ENCODE measurements at regions not wholly inside any gene's neighbourhood (a gene's known extent, or its start where the extent isn't known, plus 50 kb on each side); places are given as distances from the start of the nearest gene placed in this dataset.

GRCh38 chr4:38509551-38509950 is 154.4 kb upstream of the KLF3 start:
- no peak overlapping the region for H3K4me3 ChIP-seq (ENCODE audit: low read depth, low read length)
- TF ChIP-seq CTCF (IDR thresholded peaks at IDR 0.05; ENCODE audit: low read depth, low read length): no peak
- no peaks in the 10 kb centered on the region for H3K36me3 ChIP-seq
- H3K27me3 ChIP-seq: no peaks in the 10 kb centered on the region
- H3K4me1 ChIP-seq: no peaks in the 10 kb centered on the region
- no peaks in the 10 kb centered on the region for H3K9me3 ChIP-seq
- no peak for DNase-seq

GRCh38 chr4:38510201-38510600 is 153.8 kb upstream of the KLF3 start:
- Histone ChIP-seq H3K4me1 (no peaks in the 10 kb centered on the region), H3K4me3 (ENCODE audit: low read depth, low read length) (no peak overlapping the region), H3K9me3 (no peaks in the 10 kb centered on the region), H3K36me3 (no peaks in the 10 kb centered on the region), H3K27me3 (no peaks in the 10 kb centered on the region)
- no peak for TF ChIP-seq CTCF (IDR thresholded peaks at IDR 0.05; ENCODE audit: low read depth, low read length)
- DNase-seq: no peak

GRCh38 chr4:38511702-38512101 is 152.3 kb upstream of the KLF3 start:
- Histone ChIP-seq H3K27me3 (no peaks in the 10 kb centered on the region), H3K9me3 (no peaks in the 10 kb centered on the region), H3K36me3 (no peaks in the 10 kb centered on the region), H3K4me1 (no peaks in the 10 kb centered on the region), H3K4me3 (ENCODE audit: low read depth, low read length) (no peak overlapping the region)
- no peak for DNase-seq
- TF ChIP-seq CTCF (IDR thresholded peaks at IDR 0.05; ENCODE audit: low read depth, low read length): no peak

- H3K4me3 ChIP-seq (ENCODE audit: low read depth, low read length): no peak overlapping the region
- no peaks in the 10 kb centered on the region for H3K36me3 ChIP-seq
- H3K4me1 ChIP-seq: no peaks in the 10 kb centered on the region; the same call in 1 of the 2 replicates
- no peaks in the 10 kb centered on the region for H3K27me3 ChIP-seq
- no peaks in the 10 kb centered on the region for H3K9me3 ChIP-seq
- no peak for DNase-seq
- no peak for TF ChIP-seq CTCF (IDR thresholded peaks at IDR 0.05; ENCODE audit: low read depth, low read length)
Measured at GRCh38 chr4:38512840-38513239, 151.2 kb upstream of the KLF3 start.

- no peak for TF ChIP-seq CTCF (IDR thresholded peaks at IDR 0.05; ENCODE audit: low read depth, low read length)
- no peak for DNase-seq
- Histone ChIP-seq H3K4me3 (ENCODE audit: low read depth, low read length) (no peak overlapping the region), H3K27me3 (no peaks in the 10 kb centered on the region), H3K36me3 (no peaks in the 10 kb centered on the region), H3K4me1 (peaks cover 5% of the 10 kb centered on the region), H3K9me3 (no peaks in the 10 kb centered on the region)
Measured at GRCh38 chr4:38514465-38515146, 149.4 kb upstream of the KLF3 start.

- Histone ChIP-seq H3K9me3 (no peaks in the 10 kb centered on the region), H3K27me3 (no peaks in the 10 kb centered on the region), H3K36me3 (no peaks in the 10 kb centered on the region), H3K4me1 (peaks cover 5% of the 10 kb centered on the region), H3K4me3 (ENCODE audit: low read depth, low read length) (no peak overlapping the region)
- TF ChIP-seq CTCF (IDR thresholded peaks at IDR 0.05; ENCODE audit: low read depth, low read length): no peak
- no peak for DNase-seq
Measured at GRCh38 chr4:38516190-38516589, 147.8 kb upstream of the KLF3 start.
